Activated effector memory CD4-positive, alpha-beta T cell treated with Interleukin-2 at 50 U/mL for 16 hours (primary cell): ENCODE measurements at regions not wholly inside any gene's neighbourhood (a gene's known extent, or its start where the extent isn't known, plus 50 kb on each side); places are given as distances from the start of the nearest gene placed in this dataset.

ENCODE experiments used
- DNase-seq: peaks from one replicate; pipeline ENCODE4 v3.0.0-alpha.2; 2020

GRCh38 chr20:52859156-52859876 lies 112.8 kb upstream of the TSHZ2 start:
- no peak for DNase-seq

GRCh38 chr20:52852714-52853113 lies 119.4 kb upstream of the TSHZ2 start:
- DNase-seq, result no peak

- no peak for DNase-seq
Observed at GRCh38 chr20:52847731-52848359, 124.3 kb upstream of the TSHZ2 start.

- DNase-seq, result no peak
Observed at GRCh38 chr20:52847029-52847660, 125.0 kb upstream of the TSHZ2 start.

GRCh38 chr20:52845044-52845443 lies 127.1 kb upstream of the TSHZ2 start:
- DNase-seq, result no peak

- DNase-seq, result no peak
Observed at GRCh38 chr20:52843425-52843824, 128.7 kb upstream of the TSHZ2 start.

- DNase-seq, result no peak
Observed at GRCh38 chr20:52841003-52841402, 131.2 kb upstream of the TSHZ2 start.

- DNase-seq, result no peak
Observed at GRCh38 chr20:52840041-52840440, 132.1 kb upstream of the TSHZ2 start.

- DNase-seq, result no peak
Observed at GRCh38 chr20:52838510-52839241, 133.5 kb upstream of the TSHZ2 start.

- DNase-seq, result no peak
Observed at GRCh38 chr20:52837378-52837777, 134.8 kb upstream of the TSHZ2 start.

- DNase-seq, result no peak
Observed at GRCh38 chr20:52833901-52834300, 138.3 kb upstream of the TSHZ2 start.

GRCh38 chr20:52832151-52832774 lies 139.9 kb upstream of the TSHZ2 start:
- no peak for DNase-seq

- no peak for DNase-seq
Observed at GRCh38 chr20:52830598-52830997, 141.6 kb upstream of the TSHZ2 start.

- no peak for DNase-seq
Observed at GRCh38 chr20:52829111-52829510, 143.0 kb upstream of the TSHZ2 start.

GRCh38 chr20:52828199-52828598 lies 144.0 kb upstream of the TSHZ2 start:
- DNase-seq, result no peak

- DNase-seq, result no peak
Observed at GRCh38 chr20:52826722-52827121, 145.4 kb upstream of the TSHZ2 start.

- no peak for DNase-seq
Observed at GRCh38 chr20:52826321-52826720, 145.8 kb upstream of the TSHZ2 start.

- no peak for DNase-seq
Observed at GRCh38 chr20:52824494-52825216, 147.5 kb upstream of the TSHZ2 start.

- no peak for DNase-seq
Observed at GRCh38 chr20:52823303-52823702, 148.9 kb upstream of the TSHZ2 start.

GRCh38 chr20:52820641-52821292 lies 151.4 kb upstream of the TSHZ2 start:
- no peak for DNase-seq

- no peak for DNase-seq
Observed at GRCh38 chr20:52818491-52818890, 153.7 kb upstream of the TSHZ2 start.

- no peak for DNase-seq
Observed at GRCh38 chr20:52817981-52818380, 154.2 kb upstream of the TSHZ2 start.
